DMS79 (cell line): ENCODE measurements at regions not wholly inside any gene's neighbourhood (a gene's known extent, or its start where the extent isn't known, plus 50 kb on each side); places are given as distances from the start of the nearest gene placed in this dataset.

ENCODE experiments used
- DNase-seq: peaks from one replicate; lab custom pipeline; 2025; lab: John Stamatoyannopoulos, UW

- no peak for DNase-seq
These were observed 178.2 kb downstream of the AKR1D1 start for GRCh38 chr7:138254444-138254843.

- no peak for DNase-seq
These were observed 181.4 kb downstream of the AKR1D1 start for GRCh38 chr7:138257459-138258196.

GRCh38 chr7:138258197-138258559, 181.9 kb downstream of the AKR1D1 start:
- DNase-seq: no peak

GRCh38 chr7:138259675-138260074, 183.4 kb downstream of the AKR1D1 start:
- DNase-seq: no peak

- no peak for DNase-seq
These were observed 191.7 kb downstream of the AKR1D1 start for GRCh38 chr7:138267934-138268333.

GRCh38 chr7:138276891-138277290, 183.2 kb upstream of the TRIM24 start:
- DNase-seq: no peak

- no peak for DNase-seq
These were observed 181.5 kb upstream of the TRIM24 start for GRCh38 chr7:138278601-138279000.

- no peak for DNase-seq
These were observed 177.1 kb upstream of the TRIM24 start for GRCh38 chr7:138282997-138283396.

- DNase-seq: no peak
These were observed 174.9 kb upstream of the TRIM24 start for GRCh38 chr7:138285129-138285528.

GRCh38 chr7:138286846-138287245, 173.2 kb upstream of the TRIM24 start:
- no peak for DNase-seq

GRCh38 chr7:138287549-138287948, 172.5 kb upstream of the TRIM24 start:
- DNase-seq: no peak

GRCh38 chr7:138289082-138289481, 171.0 kb upstream of the TRIM24 start:
- DNase-seq: no peak

- no peak for DNase-seq
These were observed 170.2 kb upstream of the TRIM24 start for GRCh38 chr7:138289864-138290263.

GRCh38 chr7:138292951-138293350, 167.1 kb upstream of the TRIM24 start:
- DNase-seq: no peak

- no peak for DNase-seq
These were observed 164.9 kb upstream of the TRIM24 start for GRCh38 chr7:138295049-138295637.

GRCh38 chr7:138297526-138297925, 162.5 kb upstream of the TRIM24 start:
- no peak for DNase-seq

- DNase-seq: no peak
These were observed 161.0 kb upstream of the TRIM24 start for GRCh38 chr7:138299066-138299465.

- DNase-seq: no peak
These were observed 156.6 kb upstream of the TRIM24 start for GRCh38 chr7:138303230-138304070.

- DNase-seq: no peak
These were observed 156.1 kb upstream of the TRIM24 start for GRCh38 chr7:138304071-138304320.

- no peak for DNase-seq
These were observed 152.4 kb upstream of the TRIM24 start for GRCh38 chr7:138307633-138308032.

- DNase-seq: no peak
These were observed 151.9 kb upstream of the TRIM24 start for GRCh38 chr7:138308136-138308535.

GRCh38 chr7:138309186-138309585, 150.9 kb upstream of the TRIM24 start:
- DNase-seq: no peak

GRCh38 chr7:138313829-138314178, 146.3 kb upstream of the TRIM24 start:
- no peak for DNase-seq
